ENCODE measurements at regions not wholly inside any gene's neighbourhood (a gene's known extent, or its start where the extent isn't known, plus 50 kb on each side); places are given as distances from the start of the nearest gene placed in this dataset.

- FAIRE-seq: no peak
- DNase-seq (ENCODE audit: low read depth): no peak
- Histone ChIP-seq H3K27me3 (ENCODE audit: control insufficient read depth, insufficient read depth, low read length) (no peaks in the 10 kb centered on the region), H3K36me3 (ENCODE audit: control insufficient read depth, insufficient read depth, low read length) (no peaks in the 10 kb centered on the region), H3K4me3 (ENCODE audit: low read depth, low read length) (no peak overlapping the region)
- no peak for TF ChIP-seq CTCF (IDR thresholded peaks at IDR 0.05; ENCODE audit: insufficient read depth, low read length, severe bottlenecking)
These were observed 261.5 kb downstream of the DTWD2 start for GRCh38 chr5:118726891-118727290.

GRCh38 chr5:118723021-118723338 is 265.4 kb downstream of the DTWD2 start:
- H3K27me3 ChIP-seq (ENCODE audit: control insufficient read depth, insufficient read depth, low read length): no peaks in the 10 kb centered on the region
- no peaks in the 10 kb centered on the region for H3K36me3 ChIP-seq (ENCODE audit: control insufficient read depth, insufficient read depth, low read length)
- FAIRE-seq (no peak), DNase-seq (ENCODE audit: low read depth) (no peak)
- no peak for TF ChIP-seq CTCF (IDR thresholded peaks at IDR 0.05; ENCODE audit: insufficient read depth, low read length, severe bottlenecking)
- H3K4me3 ChIP-seq (ENCODE audit: low read depth, low read length): no peak overlapping the region

- no peaks in the 10 kb centered on the region for H3K36me3 ChIP-seq (ENCODE audit: control insufficient read depth, insufficient read depth, low read length)
- DNase-seq (ENCODE audit: low read depth): no peak
- H3K4me3 ChIP-seq (ENCODE audit: low read depth, low read length): no peak overlapping the region
- no peaks in the 10 kb centered on the region for H3K27me3 ChIP-seq (ENCODE audit: control insufficient read depth, insufficient read depth, low read length)
- no peak for TF ChIP-seq CTCF (IDR thresholded peaks at IDR 0.05; ENCODE audit: insufficient read depth, low read length, severe bottlenecking)
- FAIRE-seq: no peak
These were observed 266.0 kb downstream of the DTWD2 start for GRCh38 chr5:118722122-118723020.

- TF ChIP-seq CTCF (IDR thresholded peaks at IDR 0.05; ENCODE audit: insufficient read depth, low read length, severe bottlenecking): no peak
- DNase-seq (ENCODE audit: low read depth) (no peak), FAIRE-seq (no peak)
- Histone ChIP-seq H3K36me3 (ENCODE audit: control insufficient read depth, insufficient read depth, low read length) (no peaks in the 10 kb centered on the region), H3K27me3 (ENCODE audit: control insufficient read depth, insufficient read depth, low read length) (no peaks in the 10 kb centered on the region), H3K4me3 (ENCODE audit: low read depth, low read length) (no peak overlapping the region)
These were observed 276.6 kb downstream of the DTWD2 start for GRCh38 chr5:118711727-118712126.

GRCh38 chr5:118705959-118706667 is 282.2 kb downstream of the DTWD2 start:
- DNase-seq (ENCODE audit: low read depth) (no peak), FAIRE-seq (no peak)
- TF ChIP-seq CTCF (IDR thresholded peaks at IDR 0.05; ENCODE audit: insufficient read depth, low read length, severe bottlenecking): no peak
- no peaks in the 10 kb centered on the region for H3K27me3 ChIP-seq (ENCODE audit: control insufficient read depth, insufficient read depth, low read length)
- H3K36me3 ChIP-seq (ENCODE audit: control insufficient read depth, insufficient read depth, low read length): no peaks in the 10 kb centered on the region
- H3K4me3 ChIP-seq (ENCODE audit: low read depth, low read length): no peak overlapping the region

Measured in bronchial epithelial cell (primary cell).